Activated CD4-positive, alpha-beta T cell treated with anti-CD3 and anti-CD28 coated beads, Interleukin-2, amount 50 U/mL, for 1 hour (primary cell): ENCODE measurements at regions not wholly inside any gene's neighbourhood (a gene's known extent, or its start where the extent isn't known, plus 50 kb on each side); places are given as distances from the start of the nearest gene placed in this dataset.

Experiments used
- DNase-seq: peaks from one replicate; pipeline ENCODE4 v3.0.0-alpha.2; 2020

GRCh38 chr12:65556676-65557437 lies 267.4 kb upstream of the HMGA2 start:
- peak; percentile 51 for DNase-seq

DNA sequence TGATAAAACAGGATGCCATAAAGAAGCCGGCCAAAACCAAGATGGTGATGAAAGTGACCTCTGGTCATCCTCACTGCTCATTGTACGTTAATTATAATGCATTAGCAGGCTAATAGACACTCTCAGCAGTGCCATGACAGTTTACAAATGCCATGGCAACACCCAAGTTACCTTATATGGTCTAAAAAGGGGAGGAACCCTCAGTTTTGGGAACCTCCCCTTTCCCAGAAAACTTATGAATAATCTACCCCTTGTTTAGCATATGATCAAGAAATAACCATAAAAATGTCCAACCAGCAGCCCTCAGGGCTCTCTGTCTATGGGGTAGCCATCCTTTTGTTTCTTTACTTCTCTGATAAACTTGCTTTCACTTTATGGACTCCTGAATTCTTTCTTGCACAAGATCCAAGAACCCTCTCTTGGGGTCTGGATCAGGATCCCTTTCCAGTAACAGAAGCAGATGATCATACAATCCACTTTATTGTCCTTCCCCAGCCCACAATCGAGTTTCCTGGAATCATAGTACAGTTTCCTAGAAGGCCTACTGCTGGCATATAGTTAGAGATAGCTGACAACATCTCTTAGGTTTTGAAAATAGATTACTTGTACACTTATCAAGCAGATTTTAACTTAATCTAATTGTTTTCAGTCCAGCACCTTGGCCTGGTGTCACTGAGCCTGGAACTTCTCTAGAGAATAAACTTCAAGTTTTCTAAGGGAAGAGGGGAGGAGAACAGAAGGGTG lies 266.7 kb upstream of the HMGA2 start:
- no peak for DNase-seq

DNA sequence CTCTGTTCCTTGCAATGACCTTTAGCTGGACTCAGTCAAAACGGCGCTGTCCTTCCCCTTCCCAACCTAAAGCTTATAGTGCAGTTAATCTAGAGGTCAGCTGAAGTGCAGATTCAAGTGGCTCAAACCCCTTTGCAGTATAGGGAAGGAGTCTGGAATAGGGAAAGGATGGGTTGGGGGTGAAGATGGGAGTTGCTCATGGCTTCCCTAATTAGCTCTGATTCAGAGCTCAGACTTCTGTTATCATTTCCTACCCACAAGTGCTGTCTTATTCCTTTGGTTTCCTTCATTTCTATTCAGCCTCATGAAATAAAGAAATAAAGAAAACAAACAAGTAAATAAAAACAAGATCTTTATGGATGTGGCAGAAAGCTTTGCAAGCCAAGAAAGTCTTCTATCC lies 264.0 kb upstream of the HMGA2 start:
- no peak for DNase-seq

DNA sequence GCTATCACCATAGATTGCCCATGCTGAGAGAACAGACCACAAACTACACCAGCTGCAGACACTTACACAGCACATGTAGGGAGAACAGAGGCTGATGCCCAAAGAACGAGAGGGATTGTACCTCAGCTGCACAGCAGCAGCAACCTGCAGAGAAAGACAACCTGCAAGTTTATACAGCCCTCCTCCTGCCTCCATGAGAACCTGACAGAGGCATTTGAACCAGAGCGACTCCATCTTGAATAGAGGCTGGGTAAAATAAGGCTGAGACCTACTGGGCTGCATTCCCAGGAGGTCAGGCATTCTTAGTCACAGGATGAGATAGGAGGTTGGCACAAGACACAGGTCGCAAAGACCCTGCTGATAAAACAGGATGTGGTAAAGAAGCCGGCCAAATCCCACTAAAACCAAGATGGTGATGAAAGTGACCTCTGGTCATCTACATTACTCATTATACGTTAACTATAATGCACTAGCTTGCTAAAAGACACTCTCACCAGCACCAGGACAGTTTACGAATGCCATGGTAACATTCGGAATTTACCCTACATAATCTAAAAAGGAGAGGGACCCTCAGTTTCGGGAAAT lies 262.4 kb upstream of the HMGA2 start:
- no peak for DNase-seq

- DNase-seq, result no peak
Observed at GRCh38 chr12:65565601-65566560, 258.4 kb upstream of the HMGA2 start.

DNA sequence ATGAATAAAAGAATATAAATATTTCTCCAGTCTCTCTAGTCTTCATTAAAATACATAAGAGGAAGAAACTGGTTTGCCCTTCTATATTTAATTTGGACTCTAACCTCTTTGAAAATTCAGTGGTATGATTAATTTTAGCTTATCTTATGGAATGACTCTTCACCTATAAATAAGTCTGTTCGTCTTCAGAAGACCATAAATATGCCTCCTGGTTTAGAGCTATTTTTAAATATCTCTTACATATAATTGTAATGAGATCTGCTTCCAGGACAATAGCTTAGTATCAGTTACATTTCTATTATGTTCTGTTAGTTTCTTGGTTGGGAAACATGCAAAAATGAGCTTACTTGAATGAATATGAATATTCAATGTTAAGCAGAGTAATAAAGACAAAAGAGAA lies 257.5 kb upstream of the HMGA2 start:
- no peak for DNase-seq

DNA sequence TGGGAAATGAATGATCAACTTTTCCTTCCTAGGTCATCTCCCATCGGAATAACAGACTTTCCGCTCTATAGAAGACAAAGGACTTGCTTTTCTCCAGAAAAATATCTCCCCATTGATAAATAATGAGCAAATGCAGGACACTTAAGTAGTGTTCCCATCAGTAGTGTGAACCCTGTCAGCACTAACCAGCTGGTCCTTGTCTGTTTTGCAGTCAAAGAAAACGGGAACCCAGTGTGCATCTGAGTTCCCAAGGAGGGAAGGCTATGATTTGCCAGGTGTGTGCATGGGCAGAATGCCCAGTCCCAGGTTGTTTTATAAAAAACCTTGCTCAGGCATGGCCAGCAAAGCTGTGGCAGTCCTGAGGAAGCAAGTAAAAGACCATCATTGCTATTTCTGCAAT lies 256.5 kb upstream of the HMGA2 start:
- no peak for DNase-seq

- DNase-seq, result no peak
Observed at GRCh38 chr12:65568517-65568916, 255.8 kb upstream of the HMGA2 start.

- no peak for DNase-seq
Observed at GRCh38 chr12:65570451-65571130, 253.7 kb upstream of the HMGA2 start.

DNA sequence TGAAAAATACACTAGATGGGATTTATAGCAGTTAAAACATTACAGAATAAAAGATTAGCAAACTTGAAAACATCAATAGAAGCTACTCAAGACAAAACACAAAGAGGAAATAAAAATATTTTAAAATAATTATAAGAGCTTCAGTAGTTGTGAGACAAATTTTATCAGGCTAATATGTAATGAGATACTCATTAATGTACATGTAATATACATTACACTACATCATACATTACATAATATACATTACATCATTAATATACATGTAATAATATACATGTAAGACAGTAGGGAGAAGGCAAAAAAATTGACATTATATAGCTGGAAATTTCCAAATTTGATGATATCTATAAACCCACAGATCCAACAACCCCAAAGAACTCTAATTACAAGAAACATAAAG lies 249.4 kb upstream of the HMGA2 start:
- no peak for DNase-seq

- DNase-seq, result no peak
Observed at GRCh38 chr12:65584016-65584415, 240.3 kb upstream of the HMGA2 start.

GRCh38 chr12:65585648-65586602 lies 238.4 kb upstream of the HMGA2 start:
- no peak for DNase-seq

DNA sequence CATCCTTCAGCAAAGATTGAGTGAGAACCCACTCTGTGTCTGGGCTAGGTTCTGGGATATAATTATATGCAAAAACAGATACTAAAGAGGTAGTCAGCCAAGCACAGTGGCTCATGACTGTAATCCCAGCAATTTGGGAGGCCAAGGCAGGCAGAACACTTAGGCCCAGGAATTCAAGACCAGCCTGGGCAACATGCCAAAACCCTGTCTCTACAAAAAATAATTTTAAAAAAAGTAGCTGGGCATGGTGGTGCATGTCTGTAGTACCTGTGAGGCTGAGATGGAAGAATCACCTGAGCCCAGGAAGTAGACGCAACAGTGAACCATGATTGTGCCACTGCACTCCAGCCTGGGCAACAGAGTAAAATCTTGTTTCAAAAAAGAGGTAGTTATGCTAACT lies 237.5 kb upstream of the HMGA2 start:
- no peak for DNase-seq

GRCh38 chr12:65590318-65590717 lies 234.0 kb upstream of the HMGA2 start:
- no peak for DNase-seq

DNA sequence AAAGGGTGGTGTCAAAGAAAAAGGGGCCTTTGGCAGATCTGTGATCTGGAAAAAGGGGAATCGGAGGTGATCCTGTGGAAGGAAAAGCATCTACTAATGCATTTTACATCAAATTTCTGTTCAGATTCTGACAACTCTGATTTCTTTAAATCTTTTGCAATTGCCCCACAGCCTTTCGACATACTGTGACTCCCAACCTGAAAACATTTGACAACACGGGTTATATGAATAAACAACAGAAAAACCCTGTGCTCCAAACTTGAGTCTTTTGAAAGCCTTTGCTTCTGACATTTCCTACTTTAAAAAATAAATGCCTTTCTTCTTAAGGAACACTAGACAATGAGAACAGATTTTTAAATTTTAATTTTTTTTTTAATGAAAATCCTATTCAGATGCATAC lies 231.9 kb upstream of the HMGA2 start:
- no peak for DNase-seq

DNA sequence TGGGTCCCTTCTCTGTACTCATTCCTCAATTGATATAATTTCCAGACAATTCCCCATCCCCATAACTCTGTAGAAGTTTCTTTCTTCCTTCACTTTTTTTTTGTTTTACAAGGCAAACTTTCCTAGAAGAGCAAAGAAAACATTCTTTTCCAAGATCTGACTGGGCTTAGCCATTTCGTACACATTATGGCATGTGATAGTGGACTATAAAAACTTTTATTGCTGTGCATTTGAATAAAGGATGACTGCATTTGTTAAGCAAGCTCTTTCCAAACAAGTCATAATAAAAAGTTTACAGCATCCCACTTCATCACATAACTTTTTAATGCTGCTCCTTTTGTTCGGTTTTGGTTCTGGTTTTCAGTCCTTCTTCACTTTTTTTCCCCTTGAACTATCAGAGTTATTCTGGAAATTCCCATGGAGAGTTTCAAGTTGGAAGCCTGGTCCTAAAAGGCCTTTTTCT lies 231.0 kb upstream of the HMGA2 start:
- no peak for DNase-seq

DNA sequence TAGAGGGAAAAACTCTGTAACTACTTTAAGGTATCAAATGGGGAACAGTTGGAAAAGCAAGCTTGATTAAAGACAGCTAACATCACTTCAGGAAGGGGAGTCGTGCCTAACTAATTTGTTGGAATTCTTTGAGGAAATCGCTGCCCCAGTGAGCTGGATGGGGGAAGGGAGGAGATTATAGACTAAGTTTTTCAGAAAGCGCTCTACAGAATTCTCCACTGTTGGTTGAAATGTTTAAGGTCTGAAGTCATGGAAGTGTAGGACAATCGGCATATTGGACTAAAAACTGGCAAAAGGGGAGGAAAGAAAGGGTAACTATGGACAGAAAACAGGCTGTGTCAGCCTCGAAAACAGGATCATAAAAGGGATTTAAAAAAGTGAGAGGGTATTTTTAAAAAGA lies 229.9 kb upstream of the HMGA2 start:
- no peak for DNase-seq

DNA sequence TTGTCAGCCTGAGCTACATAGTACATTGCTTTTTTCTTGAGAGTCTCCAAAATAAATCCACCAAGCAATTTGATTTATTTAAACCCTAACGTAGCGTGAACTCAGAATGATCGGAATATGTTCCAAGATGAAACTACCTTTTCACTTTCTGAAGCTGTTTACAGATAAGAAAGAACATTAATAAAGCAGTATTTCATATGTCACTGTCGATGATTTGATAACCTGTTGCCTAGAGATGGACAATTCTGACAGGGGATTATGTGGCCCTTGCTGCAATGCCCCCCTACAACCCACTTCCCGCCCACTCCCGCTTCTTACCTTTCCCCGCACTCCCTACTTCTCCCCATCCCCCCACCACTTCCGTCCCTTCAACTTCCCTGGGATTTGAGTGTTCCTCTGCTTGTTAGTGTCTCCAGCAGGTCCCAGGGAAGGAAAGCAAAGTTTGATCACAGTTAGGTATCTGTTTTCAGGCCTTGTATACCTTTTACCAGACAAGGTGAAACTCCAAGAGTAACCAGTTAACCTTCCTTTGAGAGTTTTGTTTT lies 229.2 kb upstream of the HMGA2 start:
- DNase-seq, result no peak

GRCh38 chr12:65596514-65597091 lies 227.7 kb upstream of the HMGA2 start:
- no peak for DNase-seq

GRCh38 chr12:65597527-65597926 lies 226.8 kb upstream of the HMGA2 start:
- DNase-seq, result no peak
